Endodermal cell (in vitro differentiated cells): ENCODE measurements at regions not wholly inside any gene's neighbourhood (a gene's known extent, or its start where the extent isn't known, plus 50 kb on each side); places are given as distances from the start of the nearest gene placed in this dataset.
"Not testable (repeated sequence)": the region's sequence is repeated elsewhere in the genome, so short reads cannot be mapped to it uniquely, and the experiment has no call there.

Experiments used
- DNase-seq: peaks from one replicate; pipeline ENCODE4 v3.0.0-alpha.2; 2017
- H3K27ac ChIP-seq: 2 replicates; pipeline ENCODE4 v1.5.1; 2013; ENCODE audit warnings: mild to moderate bottlenecking, low read depth, low read length, moderate library complexity
- H3K27me3 ChIP-seq: 2 replicates; pipeline ENCODE4 v1.6.1; 2013; ENCODE audit warnings: mild to moderate bottlenecking, low read length, moderate library complexity; ENCODE audit not compliant: insufficient read depth, control insufficient read depth, poor library complexity, severe bottlenecking
- H3K36me3 ChIP-seq: 2 replicates; pipeline ENCODE4 v1.7.0; 2013; ENCODE audit warnings: mild to moderate bottlenecking, low read length, moderate library complexity; ENCODE audit not compliant: control insufficient read depth, insufficient read depth
- H3K4me1 ChIP-seq: one replicate; pipeline ENCODE4 v1.7.0; 2013; ENCODE audit warnings: low read length; ENCODE audit not compliant: control insufficient read depth, insufficient read depth
- H3K4me3 ChIP-seq: 2 replicates; pipeline ENCODE4 v1.5.1; 2013; ENCODE audit warnings: mild to moderate bottlenecking, low read length, moderate library complexity
- H3K9ac ChIP-seq: 2 replicates; pipeline ENCODE4 v1.6.1; 2013; ENCODE audit warnings: mild to moderate bottlenecking, low read length, moderate library complexity; ENCODE audit not compliant: poor library complexity, severe bottlenecking; ENCODE audit errors: extremely low read depth
- H3K9me3 ChIP-seq: 2 replicates; pipeline ENCODE4 v1.6.1; 2013; ENCODE audit warnings: mild to moderate bottlenecking, low read length, moderate library complexity; ENCODE audit not compliant: control insufficient read depth
- H3K27ac Mint-ChIP-seq: 2 replicates; pipeline ENCODE4 v1.8.0; 2020; ENCODE audit warnings: mixed read lengths
- H3K27me3 Mint-ChIP-seq: 2 replicates; pipeline ENCODE4 v1.8.0; 2021; ENCODE audit warnings: mild to moderate bottlenecking, mixed read lengths; ENCODE audit not compliant: insufficient read depth
- H3K36me3 Mint-ChIP-seq: 2 replicates; pipeline ENCODE4 v1.8.0; 2020; ENCODE audit warnings: low read depth, mixed read lengths
- H3K4me1 Mint-ChIP-seq: 2 replicates; pipeline ENCODE4 v1.8.0; 2020; ENCODE audit warnings: mixed read lengths
- H3K4me3 Mint-ChIP-seq: 2 replicates; pipeline ENCODE4 v1.8.0; 2020; ENCODE audit warnings: mild to moderate bottlenecking, moderate library complexity, mixed read lengths
- H3K9me3 Mint-ChIP-seq: 2 replicates; pipeline ENCODE4 v1.8.0; 2020; ENCODE audit warnings: mild to moderate bottlenecking, mixed read lengths
- WGBS, 2 experiments: methylation state at CpG; one replicate each; pipeline versions ENCODE4 v1.1.5 to v1.1.7; 2013; ENCODE audit warnings: missing lambda C conversion rate in 2 of 2, mixed read lengths in 1 of 2; ENCODE audit not compliant: insufficient coverage in 1 of 2, insufficient read length in 1 of 2; 5-methylcytosine and 5-hydroxymethylcytosine counted together
- TF ChIP-seq, protein P1 (sequence below): fragments of 200-600 bp; sonication (generic); conservative IDR thresholded peaks from 2 replicates; pipeline ENCODE4 v1.5.0; 2021; ENCODE audit warnings: antibody characterized with exemption, mild to moderate bottlenecking

DNA sequence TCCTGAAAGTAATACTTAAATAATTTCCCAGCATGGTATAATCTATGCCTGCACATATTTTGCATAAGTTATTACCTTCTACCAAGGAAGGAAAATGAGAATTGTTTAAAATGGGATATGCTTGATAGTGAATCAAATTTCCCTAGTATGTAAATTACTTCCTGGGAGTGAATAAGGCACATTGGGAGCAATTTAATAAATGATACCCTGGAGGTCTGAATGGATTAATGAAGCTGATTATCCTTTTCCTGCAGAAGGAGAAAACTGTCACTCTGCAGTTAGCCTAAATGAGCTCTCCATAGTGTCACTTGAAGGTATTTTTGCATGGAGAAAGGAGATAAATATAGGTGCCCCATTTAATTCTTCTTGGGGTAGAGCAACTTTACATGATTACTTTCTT, 2212.0 kb downstream of the PCDH7 start:
- H3K27ac Mint-ChIP-seq, result no peak overlapping the region

DNA sequence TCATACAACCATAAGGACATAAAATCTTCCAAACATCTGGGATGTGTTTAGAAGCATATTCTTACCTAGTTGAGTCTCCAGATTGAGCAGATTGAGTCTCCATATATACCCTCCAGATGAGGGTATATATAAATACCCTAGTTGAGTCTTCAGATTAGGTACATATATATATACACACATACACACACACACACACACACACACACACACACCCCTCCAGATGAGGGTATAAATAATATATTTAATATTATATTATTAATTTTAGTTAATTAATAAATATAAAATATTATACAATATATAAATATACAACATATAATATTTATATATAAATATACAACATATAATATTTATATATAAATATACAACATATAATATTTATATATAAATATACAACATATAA, 2219.1 kb downstream of the PCDH7 start:
- not testable (repeated sequence) for H3K4me1 ChIP-seq, H3K9me3 Mint-ChIP-seq, H3K4me3 Mint-ChIP-seq, H3K4me1 Mint-ChIP-seq, H3K9ac ChIP-seq, DNase-seq, H3K36me3 Mint-ChIP-seq, H3K4me3 ChIP-seq, H3K27ac ChIP-seq, H3K27ac Mint-ChIP-seq, H3K27me3 Mint-ChIP-seq, H3K36me3 ChIP-seq, H3K27me3 ChIP-seq, H3K9me3 ChIP-seq

More for the DNA sequence above, 2212.0 kb downstream of the PCDH7 start:
- Histone ChIP-seq H3K9me3 (no peaks in the 10 kb centered on the region), H3K36me3 (no peaks in the 10 kb centered on the region), H3K27ac (no peak overlapping the region), H3K9ac (no peak overlapping the region), H3K4me3 (no peak overlapping the region), H3K27me3 (no peaks in the 10 kb centered on the region), H3K4me1 (no peaks in the 10 kb centered on the region)
- no peaks in the 10 kb centered on the region for H3K36me3 Mint-ChIP-seq
- H3K9me3 Mint-ChIP-seq, result no peaks in the 10 kb centered on the region
- no peaks in the 10 kb centered on the region for H3K27me3 Mint-ChIP-seq
- TF ChIP-seq, protein P1, sequence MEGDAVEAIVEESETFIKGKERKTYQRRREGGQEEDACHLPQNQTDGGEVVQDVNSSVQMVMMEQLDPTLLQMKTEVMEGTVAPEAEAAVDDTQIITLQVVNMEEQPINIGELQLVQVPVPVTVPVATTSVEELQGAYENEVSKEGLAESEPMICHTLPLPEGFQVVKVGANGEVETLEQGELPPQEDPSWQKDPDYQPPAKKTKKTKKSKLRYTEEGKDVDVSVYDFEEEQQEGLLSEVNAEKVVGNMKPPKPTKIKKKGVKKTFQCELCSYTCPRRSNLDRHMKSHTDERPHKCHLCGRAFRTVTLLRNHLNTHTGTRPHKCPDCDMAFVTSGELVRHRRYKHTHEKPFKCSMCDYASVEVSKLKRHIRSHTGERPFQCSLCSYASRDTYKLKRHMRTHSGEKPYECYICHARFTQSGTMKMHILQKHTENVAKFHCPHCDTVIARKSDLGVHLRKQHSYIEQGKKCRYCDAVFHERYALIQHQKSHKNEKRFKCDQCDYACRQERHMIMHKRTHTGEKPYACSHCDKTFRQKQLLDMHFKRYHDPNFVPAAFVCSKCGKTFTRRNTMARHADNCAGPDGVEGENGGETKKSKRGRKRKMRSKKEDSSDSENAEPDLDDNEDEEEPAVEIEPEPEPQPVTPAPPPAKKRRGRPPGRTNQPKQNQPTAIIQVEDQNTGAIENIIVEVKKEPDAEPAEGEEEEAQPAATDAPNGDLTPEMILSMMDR, result no peak
- H3K4me1 Mint-ChIP-seq, result no peaks in the 10 kb centered on the region
- H3K4me3 Mint-ChIP-seq, result no peak overlapping the region
- no peak for DNase-seq

GRCh38 chr4:32950866-32951265, 2230.7 kb downstream of the PCDH7 start:
- no peak overlapping the region for H3K9ac ChIP-seq
- Mint-ChIP-seq H3K27ac (no peak overlapping the region), H3K9me3 (peaks cover 2% of the 10 kb centered on the region), H3K36me3 (no peaks in the 10 kb centered on the region), H3K27me3 (no peaks in the 10 kb centered on the region), H3K4me1 (peaks cover 10% of the 10 kb centered on the region), H3K4me3 (no peak overlapping the region)
- TF ChIP-seq, protein P1, result no peak
- no peak overlapping the region for H3K27ac ChIP-seq
- H3K4me3 ChIP-seq, result no peak overlapping the region
- 94% methylated on average over 3 of the region's 3 CpGs; no CpG with 5 or more reads in 1 of the 2 experiments for WGBS, 2 experiments
- no peaks in the 10 kb centered on the region for H3K36me3 ChIP-seq
- no peaks in the 10 kb centered on the region for H3K9me3 ChIP-seq
- no peaks in the 10 kb centered on the region for H3K4me1 ChIP-seq
- DNase-seq, result no peak
- H3K27me3 ChIP-seq, result no peaks in the 10 kb centered on the region

GRCh38 chr4:32958586-32958985, 2238.4 kb downstream of the PCDH7 start:
- Mint-ChIP-seq H3K27me3 (no peaks in the 10 kb centered on the region), H3K4me1 (peaks cover 13% of the 10 kb centered on the region), H3K9me3 (no peaks in the 10 kb centered on the region), H3K36me3 (no peaks in the 10 kb centered on the region), H3K27ac (no peak overlapping the region), H3K4me3 (no peak overlapping the region)
- Histone ChIP-seq H3K36me3 (no peaks in the 10 kb centered on the region), H3K27me3 (no peaks in the 10 kb centered on the region), H3K4me1 (no peaks in the 10 kb centered on the region), H3K9me3 (no peaks in the 10 kb centered on the region), H3K9ac (no peak overlapping the region), H3K4me3 (no peak overlapping the region), H3K27ac (no peak overlapping the region)
- 74 to 92% methylated on average over 2 of the region's 2 CpGs for WGBS, 2 experiments
- no peak for DNase-seq
- TF ChIP-seq, protein P1, result no peak
